DMS 273 (cell line): ENCODE measurements at regions not wholly inside any gene's neighbourhood (a gene's known extent, or its start where the extent isn't known, plus 50 kb on each side); places are given as distances from the start of the nearest gene placed in this dataset.
A peak's percentile ranks its signal among the peaks of the same experiment; 100 is the strongest.
"Not testable (repeated sequence)": the region's sequence is repeated elsewhere in the genome, so short reads cannot be mapped to it uniquely, and the experiment has no call there.

Experiments
- DNase-seq: peaks from one replicate; lab custom pipeline; 2025; ENCODE audit not compliant: unreplicated experiment; lab: John Stamatoyannopoulos, UW

GRCh38 chr15:57767481-57767880, 61.0 kb downstream of the POLR2M start:
- DNase-seq, result no peak

DNA sequence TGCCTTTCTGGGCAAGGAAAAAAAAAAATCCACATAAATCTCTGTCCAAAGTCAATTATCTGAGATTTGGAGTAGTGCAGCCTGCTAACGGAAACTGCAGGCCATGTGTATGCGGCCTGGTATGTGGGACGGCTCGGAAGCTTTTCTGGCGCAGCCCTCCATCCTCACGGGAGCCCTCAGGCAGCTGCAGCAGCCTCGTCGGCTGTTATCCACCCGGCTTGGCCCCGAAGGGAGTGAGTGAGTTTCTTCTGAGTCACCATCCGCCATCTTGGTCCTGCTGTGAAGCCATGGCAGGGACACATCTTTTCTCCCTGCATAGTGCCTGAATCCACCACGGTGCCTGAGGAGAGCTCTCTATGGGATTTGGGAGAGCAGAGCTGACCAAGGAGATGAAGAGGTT, 62.8 kb downstream of the POLR2M start:
- no peak for DNase-seq

DNA sequence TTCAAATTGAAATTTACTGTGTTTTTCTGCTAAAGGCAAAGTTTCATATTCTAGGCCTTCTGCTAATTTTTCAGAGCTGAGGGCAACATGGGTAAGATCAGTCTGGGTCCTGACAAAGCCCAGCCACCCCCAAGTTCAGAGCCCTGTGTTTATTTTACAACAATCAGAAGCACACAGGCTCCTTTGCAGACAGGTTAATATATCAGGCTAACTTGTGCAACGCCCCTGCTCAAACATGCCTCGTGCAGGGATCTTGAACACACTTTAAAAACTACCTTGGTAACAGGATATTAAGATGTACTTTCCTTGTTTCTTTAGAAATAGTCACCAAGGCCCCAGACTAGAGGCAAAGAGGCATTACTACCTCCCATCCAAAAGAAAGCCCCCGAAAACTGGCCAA, 64.0 kb downstream of the POLR2M start:
- no peak for DNase-seq

GRCh38 chr15:57772223-57772957, 65.9 kb downstream of the POLR2M start:
- no peak for DNase-seq

DNA sequence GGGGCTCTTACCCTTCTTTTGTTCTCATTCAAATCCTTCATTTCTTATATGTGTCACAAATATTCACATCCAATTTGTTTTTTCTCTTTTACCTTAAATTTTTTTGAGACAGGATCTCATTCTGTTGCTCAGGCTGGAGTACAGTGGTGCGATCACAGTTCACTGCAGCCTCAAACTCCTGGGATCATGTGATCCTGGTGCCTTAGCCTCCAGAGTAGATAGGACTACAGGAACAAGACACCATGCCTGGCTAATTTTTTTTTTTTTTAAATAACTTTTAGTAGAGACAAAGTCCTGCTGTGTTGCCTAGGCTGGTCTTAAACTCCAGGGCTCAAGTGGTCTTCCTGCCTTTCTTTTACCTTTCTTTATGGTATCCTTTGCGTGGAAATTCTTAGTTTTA, 66.5 kb downstream of the POLR2M start:
- no peak for DNase-seq

- DNase-seq, result no peak
Observed at GRCh38 chr15:57777003-57777402, 70.5 kb downstream of the POLR2M start.

DNA sequence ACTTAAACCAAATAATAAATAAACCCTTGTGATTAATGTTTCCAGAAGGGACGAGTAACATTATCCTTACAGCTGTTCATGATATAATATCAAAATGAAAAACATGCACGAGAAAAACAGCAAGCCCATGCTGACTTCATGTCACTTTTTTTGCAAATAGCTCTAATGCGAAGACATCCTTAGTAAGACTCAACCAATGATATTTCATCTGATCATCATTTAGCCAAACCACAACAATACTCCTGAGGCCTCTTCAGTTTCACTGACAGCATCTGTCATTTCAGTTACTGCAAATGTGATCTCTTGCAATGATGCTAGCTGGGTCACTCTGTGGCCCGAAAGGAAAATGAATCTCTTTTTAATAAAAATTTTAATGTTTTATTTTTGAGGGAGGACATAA, 74.0 kb downstream of the POLR2M start:
- DNase-seq, result peak; percentile 5

DNA sequence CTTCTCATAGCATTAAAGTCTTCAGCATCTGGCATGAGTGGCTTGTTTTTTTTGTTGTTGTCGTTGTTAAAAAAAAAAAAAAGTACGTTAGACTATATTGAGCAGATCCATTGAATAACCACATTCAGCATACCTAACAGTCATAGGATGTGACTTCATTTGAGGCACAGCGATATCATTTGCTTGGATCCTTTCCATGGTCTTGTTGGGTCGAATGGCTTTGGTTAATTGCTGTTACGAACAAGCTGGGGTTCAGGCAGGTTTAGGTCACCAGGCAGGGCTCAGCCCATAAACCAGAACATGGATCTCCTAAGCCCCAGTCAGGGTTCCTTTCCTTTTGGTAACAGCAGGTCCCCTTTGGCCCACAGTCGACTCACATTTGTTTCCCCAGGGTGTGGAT, 76.2 kb downstream of the POLR2M start:
- no peak for DNase-seq

GRCh38 chr15:57784081-57784511, 77.6 kb downstream of the POLR2M start:
- no peak for DNase-seq

- no peak for DNase-seq
Observed at GRCh38 chr15:57785039-57785438, 78.5 kb downstream of the POLR2M start.

DNA sequence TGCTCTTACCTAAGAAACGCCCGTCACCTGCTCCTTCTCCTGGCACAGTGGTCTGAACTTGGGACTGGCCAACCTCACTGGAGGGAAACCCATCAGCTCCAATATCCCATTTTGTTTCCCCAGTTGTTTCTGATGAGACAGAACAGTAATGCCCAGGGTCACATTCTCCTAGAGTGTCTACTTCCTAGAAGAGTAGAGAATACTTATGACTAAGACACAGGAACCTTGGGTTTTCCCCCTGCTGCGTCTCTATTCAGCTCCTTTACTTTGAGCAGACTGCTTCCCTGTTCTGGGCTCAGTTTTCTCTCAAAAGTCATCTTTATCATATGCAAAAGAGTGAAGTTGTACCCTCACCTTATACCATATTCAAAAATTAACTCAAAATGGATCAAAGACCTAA, 79.4 kb downstream of the POLR2M start:
- DNase-seq, result no peak

DNA sequence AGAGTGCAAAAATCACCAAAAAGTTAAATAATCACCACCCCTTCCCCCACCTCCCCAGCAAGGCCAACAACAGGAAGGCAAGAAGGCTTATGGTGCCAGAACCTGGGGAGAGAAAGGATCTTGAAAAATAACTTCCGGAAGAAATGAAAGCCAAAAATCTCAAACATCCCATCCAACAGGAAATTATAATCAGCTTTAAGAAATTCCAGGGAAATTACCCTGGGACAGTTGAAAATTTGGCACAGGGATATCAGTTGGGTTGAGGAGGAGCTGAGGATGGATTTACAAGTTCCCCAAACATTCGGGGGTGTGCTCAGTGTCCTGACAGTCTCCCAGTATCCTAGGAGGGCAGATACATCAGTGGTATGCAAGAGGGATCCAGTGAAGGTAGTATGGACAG, 82.7 kb downstream of the POLR2M start:
- no peak for DNase-seq

GRCh38 chr15:57792724-57793449, 86.4 kb downstream of the POLR2M start:
- DNase-seq, result peak; percentile 62

DNA sequence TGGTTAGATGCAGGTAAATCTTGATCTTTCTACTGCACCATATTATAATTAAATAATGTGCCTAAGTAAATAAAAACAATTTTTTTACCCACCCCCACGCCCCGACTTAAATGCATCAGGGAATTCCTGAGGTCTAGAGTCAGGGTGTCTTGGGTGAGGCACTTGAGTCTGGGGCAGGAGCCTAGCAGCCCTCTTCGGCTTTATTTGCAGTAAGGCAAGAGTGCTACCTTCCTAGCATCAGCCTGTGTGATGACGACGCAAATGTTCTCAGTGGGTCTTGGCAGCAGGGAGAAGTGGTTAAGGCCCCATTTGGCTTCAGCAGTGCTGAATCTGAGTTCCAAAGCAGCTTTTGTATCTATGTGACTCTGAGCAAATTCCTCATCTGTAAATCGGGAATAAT, 88.7 kb downstream of the POLR2M start:
- DNase-seq, result no peak

- no peak for DNase-seq
Observed at GRCh38 chr15:57796146-57796545, 89.6 kb downstream of the POLR2M start.

GRCh38 chr15:57797110-57797509, 90.6 kb downstream of the POLR2M start:
- DNase-seq, result no peak

GRCh38 chr15:57797568-57798267, 91.2 kb downstream of the POLR2M start:
- no peak for DNase-seq

GRCh38 chr15:57806003-57806402, 99.5 kb downstream of the POLR2M start:
- DNase-seq, result peak; percentile 44

DNA sequence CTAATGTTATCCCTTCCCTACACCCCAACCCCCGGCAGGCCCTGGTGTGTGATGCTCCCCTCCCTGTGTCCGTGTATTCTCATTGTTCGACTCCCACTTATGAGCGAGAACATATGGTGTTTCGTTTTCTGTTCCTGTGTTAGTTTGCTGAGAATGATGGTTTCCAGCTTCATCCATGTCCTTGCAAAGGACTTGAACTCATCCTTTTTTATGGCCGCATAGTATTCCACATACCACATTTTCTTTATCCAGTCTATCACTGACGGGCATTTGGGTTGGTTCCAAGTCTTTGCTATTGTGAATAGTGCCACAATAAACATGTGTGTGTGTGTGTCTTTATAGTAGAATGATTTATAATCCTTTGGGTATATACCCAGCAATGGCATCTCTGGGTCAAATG, 102.8 kb downstream of the POLR2M start:
- not testable (repeated sequence) for DNase-seq

DNA sequence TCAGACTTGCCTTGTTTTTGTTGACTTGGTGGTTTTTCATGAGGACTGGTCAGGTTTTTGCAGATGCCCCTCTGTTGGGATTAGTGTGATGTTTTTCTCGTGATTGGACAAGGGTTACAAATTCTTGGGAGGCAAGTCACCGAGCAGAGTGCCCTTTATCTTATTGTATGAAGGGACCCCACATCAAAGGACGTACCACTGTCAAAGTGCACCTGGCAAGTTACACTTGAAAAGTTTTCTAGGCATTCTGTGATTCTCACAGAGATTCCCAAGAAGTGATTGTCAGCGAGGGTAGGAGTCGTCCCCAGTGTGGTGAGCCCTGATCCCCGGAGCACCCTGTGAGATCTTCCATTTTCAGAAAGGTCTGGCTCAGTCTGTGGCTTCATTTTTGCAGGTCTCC, 110.1 kb downstream of the POLR2M start:
- no peak for DNase-seq

DNA sequence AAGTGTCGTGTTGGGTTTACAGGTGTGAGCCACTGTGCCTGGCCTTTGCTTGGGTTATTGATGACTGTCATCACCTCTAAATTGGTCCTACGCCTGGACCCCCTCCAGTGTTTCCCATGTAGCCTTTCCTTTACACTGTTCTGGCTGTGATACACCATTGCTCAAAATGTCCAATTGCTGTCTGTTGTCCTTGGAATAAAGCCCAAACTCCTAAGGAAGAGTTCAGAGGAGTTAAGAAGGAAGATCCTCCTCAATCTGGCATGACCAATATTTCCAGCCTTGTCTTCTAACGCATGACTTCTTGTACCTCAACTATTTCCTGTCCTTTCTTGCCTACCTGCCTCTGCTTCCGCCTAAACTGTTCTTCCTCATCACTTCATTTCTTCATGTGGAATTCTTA, 113.1 kb downstream of the POLR2M start:
- no peak for DNase-seq

GRCh38 chr15:57820119-57820518, 113.6 kb downstream of the POLR2M start:
- DNase-seq, result peak; percentile 2
